ENCODE measurements at regions not wholly inside any gene's neighbourhood (a gene's known extent, or its start where the extent isn't known, plus 50 kb on each side); places are given as distances from the start of the nearest gene placed in this dataset.

- Histone ChIP-seq H4K20me1 (ENCODE audit: insufficient read depth) (no peaks in the 10 kb centered on the region), H3K79me2 (replicated peaks; ENCODE audit: insufficient read depth, low read length) (no peaks in the 10 kb centered on the region), H3K9me3 (ENCODE audit: low read length) (no peaks in the 10 kb centered on the region), H3F3A (ENCODE audit: insufficient read depth, low read length, poor library complexity, severe bottlenecking) (no peaks in the 10 kb centered on the region), H3K4me2 (ENCODE audit: low read length) (no peak overlapping the region), H3K27me3 (ENCODE audit: insufficient read depth, low read depth, low read length) (no peaks in the 10 kb centered on the region), H3K9me2 (ENCODE audit: insufficient read depth, low read length) (no peaks in the 10 kb centered on the region), H3K27ac (ENCODE audit: low read length) (no peak overlapping the region), H3K4me3 (ENCODE audit: low read length) (no peak overlapping the region), H3K9ac (ENCODE audit: low read length) (no peak overlapping the region), H2AFZ (ENCODE audit: low read depth, low read length) (no peak overlapping the region), H3K36me3 (ENCODE audit: insufficient read depth, low read length) (no peaks in the 10 kb centered on the region)
- no peak for TF ChIP-seq POLR2AphosphoS5 (IDR thresholded peaks at IDR 0.05)
- TF ChIP-seq SMC3 (conservative IDR thresholded peaks at IDR 0.05; ENCODE audit: poor library complexity): no peak
- TF ChIP-seq EP300 (conservative IDR thresholded peaks at IDR 0.05; ENCODE audit: poor library complexity, severe bottlenecking): no peak
- TF ChIP-seq TAF1 (IDR thresholded peaks at IDR 0.05; ENCODE audit: low read depth): no peak
- TF ChIP-seq CTCF (IDR thresholded peaks at IDR 0.05; ENCODE audit: poor library complexity, severe bottlenecking): no peak
Measured at GRCh38 chr6:91324711-91325110, 737.8 kb upstream of the MAP3K7 start.

- no peaks in the 10 kb centered on the region for H3K36me3 ChIP-seq (ENCODE audit: insufficient read depth, low read length)
- no peak overlapping the region for H3K4me2 ChIP-seq (ENCODE audit: low read length)
- TF ChIP-seq POLR2AphosphoS5 (IDR thresholded peaks at IDR 0.05): no peak
- TF ChIP-seq RAD21 (conservative IDR thresholded peaks at IDR 0.05): no peak
- no peak for TF ChIP-seq EZH2 (IDR thresholded peaks at IDR 0.05; ENCODE audit: borderline replicate concordance, insufficient read depth, low read length, poor library complexity, severe bottlenecking)
- no peak for TF ChIP-seq CTCF (IDR thresholded peaks at IDR 0.05; ENCODE audit: poor library complexity, severe bottlenecking)
- TF ChIP-seq TAF1 (IDR thresholded peaks at IDR 0.05; ENCODE audit: low read depth): no peak
- TF ChIP-seq MXI1 (conservative IDR thresholded peaks at IDR 0.05; ENCODE audit: poor library complexity, severe bottlenecking): no peak
- no peak overlapping the region for H3K4me3 ChIP-seq (ENCODE audit: low read length)
- no peak overlapping the region for H3K9ac ChIP-seq (ENCODE audit: low read length)
- H3K27ac ChIP-seq (ENCODE audit: low read length): no peak overlapping the region
- no peaks in the 10 kb centered on the region for H3K9me2 ChIP-seq (ENCODE audit: insufficient read depth, low read length)
- no peaks in the 10 kb centered on the region for H3K27me3 ChIP-seq (ENCODE audit: insufficient read depth, low read depth, low read length)
- no peaks in the 10 kb centered on the region for H3K9me3 ChIP-seq (ENCODE audit: low read length)
- H4K20me1 ChIP-seq (ENCODE audit: insufficient read depth): no peaks in the 10 kb centered on the region
- H3F3A ChIP-seq (ENCODE audit: insufficient read depth, low read length, poor library complexity, severe bottlenecking): no peaks in the 10 kb centered on the region
- no peak overlapping the region for H2AFZ ChIP-seq (ENCODE audit: low read depth, low read length)
- no peaks in the 10 kb centered on the region for H3K79me2 ChIP-seq (replicated peaks; ENCODE audit: insufficient read depth, low read length)
Measured at GRCh38 chr6:91317984-91318383, 731.1 kb upstream of the MAP3K7 start.

- no peaks in the 10 kb centered on the region for H3K36me3 ChIP-seq (ENCODE audit: insufficient read depth, low read length)
- no peaks in the 10 kb centered on the region for H3K9me3 ChIP-seq (ENCODE audit: low read length)
- H3K79me2 ChIP-seq (replicated peaks; ENCODE audit: insufficient read depth, low read length): no peaks in the 10 kb centered on the region
- H3F3A ChIP-seq (ENCODE audit: insufficient read depth, low read length, poor library complexity, severe bottlenecking): no peaks in the 10 kb centered on the region
- no peak overlapping the region for H3K4me2 ChIP-seq (ENCODE audit: low read length)
- H3K9ac ChIP-seq (ENCODE audit: low read length): no peak overlapping the region
- no peak overlapping the region for H2AFZ ChIP-seq (ENCODE audit: low read depth, low read length)
- H3K27me3 ChIP-seq (ENCODE audit: insufficient read depth, low read depth, low read length): no peaks in the 10 kb centered on the region
- no peak overlapping the region for H3K27ac ChIP-seq (ENCODE audit: low read length)
- no peaks in the 10 kb centered on the region for H4K20me1 ChIP-seq (ENCODE audit: insufficient read depth)
- TF ChIP-seq REST (IDR thresholded peaks at IDR 0.05; ENCODE audit: borderline replicate concordance): no peak
- no peak for TF ChIP-seq MXI1 (conservative IDR thresholded peaks at IDR 0.05; ENCODE audit: poor library complexity, severe bottlenecking)
- TF ChIP-seq CTCF (IDR thresholded peaks at IDR 0.05; ENCODE audit: poor library complexity, severe bottlenecking): no peak
- no peak for TF ChIP-seq EP300 (conservative IDR thresholded peaks at IDR 0.05; ENCODE audit: poor library complexity, severe bottlenecking)
- TF ChIP-seq RAD21 (conservative IDR thresholded peaks at IDR 0.05): no peak
- no peak for TF ChIP-seq POLR2AphosphoS5 (IDR thresholded peaks at IDR 0.05)
- no peak for TF ChIP-seq EZH2 (IDR thresholded peaks at IDR 0.05; ENCODE audit: borderline replicate concordance, insufficient read depth, low read length, poor library complexity, severe bottlenecking)
- TF ChIP-seq SMC3 (conservative IDR thresholded peaks at IDR 0.05; ENCODE audit: poor library complexity): no peak
- no peak for TF ChIP-seq TAF1 (IDR thresholded peaks at IDR 0.05; ENCODE audit: low read depth)
- H3K4me3 ChIP-seq (ENCODE audit: low read length): no peak overlapping the region
- no peaks in the 10 kb centered on the region for H3K9me2 ChIP-seq (ENCODE audit: insufficient read depth, low read length)
Measured at GRCh38 chr6:91317247-91317835, 730.5 kb upstream of the MAP3K7 start.
